OCI-LY1 (cell line): ENCODE measurements at regions not wholly inside any gene's neighbourhood (a gene's known extent, or its start where the extent isn't known, plus 50 kb on each side); places are given as distances from the start of the nearest gene placed in this dataset.

Experiments
- H2AFZ ChIP-seq: fragments of 200-600 bp; sonication (generic), shearing (Covaris generic); 2 replicates; pipeline ENCODE4 v1.6.0; 2014; ENCODE audit warnings: antibody characterized with exemption, mild to moderate bottlenecking, low read length
- H3F3A ChIP-seq: fragments of 200-600 bp; sonication (generic), shearing (Covaris generic); 2 replicates; pipeline ENCODE4 v1.6.0; 2014; ENCODE audit warnings: mild to moderate bottlenecking, antibody characterized with exemption, low read length, moderate library complexity; ENCODE audit not compliant: insufficient read depth
- H3K27ac ChIP-seq: fragments of 200-600 bp; sonication (generic); 2 replicates; pipeline ENCODE4 v1.5.1; 2014; ENCODE audit warnings: low read length, mixed run types, mild to moderate bottlenecking, low read depth; ENCODE audit not compliant: poor library complexity, severe bottlenecking
- H3K27me3 ChIP-seq: fragments of 200-600 bp; sonication (generic); 2 replicates; pipeline ENCODE4 v1.6.0; 2014; ENCODE audit warnings: antibody characterized with exemption, mild to moderate bottlenecking, low read length, moderate library complexity; ENCODE audit not compliant: insufficient read depth
- H3K36me3 ChIP-seq: fragments of 200-600 bp; sonication (generic); 2 replicates; pipeline ENCODE4 v1.6.1; 2014; ENCODE audit warnings: mild to moderate bottlenecking, antibody characterized with exemption, low read length, moderate library complexity, mixed read lengths; ENCODE audit not compliant: insufficient read depth
- H3K4me1 ChIP-seq: fragments of 200-600 bp; sonication (generic); 2 replicates; pipeline ENCODE4 v1.5.1; 2014; ENCODE audit warnings: mild to moderate bottlenecking, low read length, moderate library complexity; ENCODE audit not compliant: insufficient read depth, severe bottlenecking
- H3K4me2 ChIP-seq: fragments of 200-600 bp; sonication (generic), shearing (Covaris generic); 2 replicates; pipeline ENCODE4 v1.6.1; 2014; ENCODE audit warnings: low read length
- H3K4me3 ChIP-seq: fragments of 200-600 bp; sonication (generic); 2 replicates; pipeline ENCODE4 v1.5.1; 2014; ENCODE audit warnings: low read length, low read depth, mild to moderate bottlenecking, mixed read lengths; ENCODE audit not compliant: poor library complexity, severe bottlenecking
- H3K79me2 ChIP-seq: fragments of 200-600 bp; shearing (Covaris generic); 2 replicates; pipeline ENCODE4 v1.6.1; 2016; ENCODE audit warnings: mixed run types, low read length, mixed read lengths; ENCODE audit not compliant: insufficient read depth
- H3K9ac ChIP-seq: fragments of 200-600 bp; sonication (generic), shearing (Covaris generic); 2 replicates; pipeline ENCODE4 v1.6.1; 2014; ENCODE audit warnings: mild to moderate bottlenecking, low read length, mixed read lengths
- H3K9me2 ChIP-seq: fragments of 200-600 bp; sonication (generic), shearing (Covaris generic); 2 replicates; pipeline ENCODE4 v1.6.1; 2014; ENCODE audit warnings: low read depth, mild to moderate bottlenecking, low read length, mixed read lengths
- H3K9me3 ChIP-seq: fragments of 200-600 bp; shearing (Covaris generic); 2 replicates; pipeline ENCODE4 v1.6.1; 2014; ENCODE audit warnings: low read length, mixed read lengths
- H4K20me1 ChIP-seq: fragments of 200-600 bp; sonication (generic), shearing (Covaris generic); 2 replicates; pipeline ENCODE4 v1.6.0; 2016; ENCODE audit warnings: mild to moderate bottlenecking, low read length; ENCODE audit not compliant: insufficient read depth
- EZH2 ChIP-seq: fragments of 200-600 bp; sonication (generic), shearing (Covaris generic); IDR thresholded peaks from 2 replicates; pipeline ENCODE4 v1.8.0; 2017; ENCODE audit warnings: borderline replicate concordance, mixed run types, mild to moderate bottlenecking, antibody characterized with exemption, low read length, moderate library complexity, mixed read lengths
- TF ChIP-seq, protein P1 (sequence below): fragments of 200-600 bp; sonication (generic), shearing (Covaris generic); IDR thresholded peaks from 2 replicates; pipeline ENCODE4 v1.5.1; 2017; ENCODE audit warnings: mild to moderate bottlenecking, antibody characterized with exemption, low read length, moderate library complexity, mixed read lengths

DNA sequence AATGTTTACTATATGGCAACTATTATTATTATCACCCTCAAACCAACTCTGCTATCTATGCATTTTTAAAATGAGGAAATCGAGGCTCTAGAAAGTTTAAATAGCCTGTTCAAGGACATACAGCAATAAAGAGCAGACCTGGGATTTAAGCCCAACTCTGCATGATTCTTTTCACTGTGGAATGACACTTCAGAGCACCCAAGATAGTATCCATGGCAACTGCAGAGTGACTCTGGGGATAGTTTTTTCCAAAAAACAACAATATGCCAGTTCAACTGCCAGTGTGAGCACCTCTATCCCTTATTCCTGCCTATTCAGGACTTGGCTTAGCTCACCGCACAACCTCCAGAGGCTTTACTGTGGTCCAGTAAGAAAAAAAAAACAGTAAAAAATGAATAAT lies 293.9 kb downstream of the BRINP2 start:
- no peak overlapping the region for H3K4me3 ChIP-seq
- TF ChIP-seq EZH2, result no peak
- TF ChIP-seq, protein P1, sequence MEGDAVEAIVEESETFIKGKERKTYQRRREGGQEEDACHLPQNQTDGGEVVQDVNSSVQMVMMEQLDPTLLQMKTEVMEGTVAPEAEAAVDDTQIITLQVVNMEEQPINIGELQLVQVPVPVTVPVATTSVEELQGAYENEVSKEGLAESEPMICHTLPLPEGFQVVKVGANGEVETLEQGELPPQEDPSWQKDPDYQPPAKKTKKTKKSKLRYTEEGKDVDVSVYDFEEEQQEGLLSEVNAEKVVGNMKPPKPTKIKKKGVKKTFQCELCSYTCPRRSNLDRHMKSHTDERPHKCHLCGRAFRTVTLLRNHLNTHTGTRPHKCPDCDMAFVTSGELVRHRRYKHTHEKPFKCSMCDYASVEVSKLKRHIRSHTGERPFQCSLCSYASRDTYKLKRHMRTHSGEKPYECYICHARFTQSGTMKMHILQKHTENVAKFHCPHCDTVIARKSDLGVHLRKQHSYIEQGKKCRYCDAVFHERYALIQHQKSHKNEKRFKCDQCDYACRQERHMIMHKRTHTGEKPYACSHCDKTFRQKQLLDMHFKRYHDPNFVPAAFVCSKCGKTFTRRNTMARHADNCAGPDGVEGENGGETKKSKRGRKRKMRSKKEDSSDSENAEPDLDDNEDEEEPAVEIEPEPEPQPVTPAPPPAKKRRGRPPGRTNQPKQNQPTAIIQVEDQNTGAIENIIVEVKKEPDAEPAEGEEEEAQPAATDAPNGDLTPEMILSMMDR, result no peak
- no peaks in the 10 kb centered on the region for H3K79me2 ChIP-seq
- H4K20me1 ChIP-seq, result no peaks in the 10 kb centered on the region
- no peaks in the 10 kb centered on the region for H3K36me3 ChIP-seq
- H3K9me2 ChIP-seq, result no peaks in the 10 kb centered on the region
- H3K9me3 ChIP-seq, result no peaks in the 10 kb centered on the region
- H3K4me1 ChIP-seq, result no peaks in the 10 kb centered on the region
- H2AFZ ChIP-seq, result no peak overlapping the region
- no peaks in the 10 kb centered on the region for H3K27me3 ChIP-seq
- no peak overlapping the region for H3K27ac ChIP-seq
- H3K4me2 ChIP-seq, result no peak overlapping the region
- H3K9ac ChIP-seq, result no peak overlapping the region
- no peaks in the 10 kb centered on the region for H3F3A ChIP-seq

DNA sequence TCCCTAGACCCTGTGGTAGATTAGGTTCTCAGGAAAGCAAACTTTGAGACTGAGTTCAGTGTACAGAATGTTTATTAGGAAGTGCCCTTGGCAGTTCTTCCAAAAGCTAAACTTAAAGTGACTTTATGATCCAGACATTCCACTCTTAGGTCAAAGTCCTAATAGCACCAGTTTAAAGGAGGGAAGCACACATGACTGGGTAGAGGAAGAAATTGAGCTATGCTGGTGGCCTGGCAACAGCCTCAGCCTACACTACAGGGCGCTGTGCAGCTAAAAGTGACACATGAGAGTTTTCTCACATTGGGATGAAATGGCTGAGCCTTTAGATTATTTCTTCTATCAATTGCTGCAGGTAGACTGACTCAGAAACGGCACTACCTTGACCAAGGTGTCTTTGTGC lies 280.4 kb downstream of the BRINP2 start:
- Histone ChIP-seq H3K9me3 (no peaks in the 10 kb centered on the region), H3K4me3 (no peak overlapping the region), H3K27ac (no peak overlapping the region), H3K36me3 (no peaks in the 10 kb centered on the region), H4K20me1 (no peaks in the 10 kb centered on the region), H3K4me1 (no peaks in the 10 kb centered on the region), H3K9ac (no peak overlapping the region), H3K9me2 (no peaks in the 10 kb centered on the region), H3K4me2 (no peak overlapping the region), H3K27me3 (no peaks in the 10 kb centered on the region), H3F3A (no peaks in the 10 kb centered on the region), H2AFZ (no peak overlapping the region), H3K79me2 (no peaks in the 10 kb centered on the region)
- TF ChIP-seq, protein P1, result no peak
- TF ChIP-seq EZH2, result no peak

DNA sequence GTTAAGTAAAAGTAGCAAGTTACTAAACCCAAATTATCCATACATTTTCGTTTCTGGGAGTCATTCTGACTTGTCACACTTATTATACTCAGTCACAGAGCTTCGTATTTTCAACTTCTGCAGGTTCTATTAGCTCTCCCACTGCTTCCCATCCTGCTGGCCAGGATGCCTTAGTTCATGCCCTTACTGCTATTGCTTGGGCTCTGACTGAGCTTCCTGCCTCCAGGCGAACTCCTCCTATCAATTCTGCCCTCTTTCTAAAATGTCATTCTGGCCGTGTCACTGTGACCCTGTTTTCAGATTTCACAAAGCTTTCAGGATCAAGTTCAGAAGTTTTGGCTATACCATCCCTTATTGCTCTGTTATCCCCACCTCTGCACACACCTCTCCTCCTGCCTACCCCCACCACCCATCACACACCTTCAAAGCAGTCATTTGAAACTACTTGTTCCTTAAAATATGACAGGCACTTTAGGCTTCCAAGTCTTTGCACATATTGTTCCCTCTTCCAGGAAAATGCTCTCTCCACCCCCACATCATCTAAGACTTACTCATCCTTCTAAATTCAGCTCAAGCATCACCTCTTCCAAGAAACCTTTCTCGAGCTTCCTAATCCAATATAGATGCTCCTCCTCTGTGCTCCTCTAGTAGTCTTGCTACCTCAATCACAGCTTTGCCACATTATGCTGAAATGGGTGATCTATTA lies 278.0 kb downstream of the BRINP2 start:
- Histone ChIP-seq H3K79me2 (no peaks in the 10 kb centered on the region), H3F3A (no peaks in the 10 kb centered on the region)
- TF ChIP-seq, protein P1, result no peak
- no peak for TF ChIP-seq EZH2

More for the DNA sequence above, 278.0 kb downstream of the BRINP2 start:
- Histone ChIP-seq H3K27ac (no peak overlapping the region), H2AFZ (no peak overlapping the region), H3K9me3 (no peaks in the 10 kb centered on the region), H3K4me2 (no peak overlapping the region), H3K9ac (no peak overlapping the region), H4K20me1 (no peaks in the 10 kb centered on the region), H3K27me3 (no peaks in the 10 kb centered on the region), H3K4me3 (no peak overlapping the region), H3K9me2 (no peaks in the 10 kb centered on the region), H3K4me1 (no peaks in the 10 kb centered on the region), H3K36me3 (no peaks in the 10 kb centered on the region)
